ENCODE measurements at regions not wholly inside any gene's neighbourhood (a gene's known extent, or its start where the extent isn't known, plus 50 kb on each side); places are given as distances from the start of the nearest gene placed in this dataset.

DNA sequence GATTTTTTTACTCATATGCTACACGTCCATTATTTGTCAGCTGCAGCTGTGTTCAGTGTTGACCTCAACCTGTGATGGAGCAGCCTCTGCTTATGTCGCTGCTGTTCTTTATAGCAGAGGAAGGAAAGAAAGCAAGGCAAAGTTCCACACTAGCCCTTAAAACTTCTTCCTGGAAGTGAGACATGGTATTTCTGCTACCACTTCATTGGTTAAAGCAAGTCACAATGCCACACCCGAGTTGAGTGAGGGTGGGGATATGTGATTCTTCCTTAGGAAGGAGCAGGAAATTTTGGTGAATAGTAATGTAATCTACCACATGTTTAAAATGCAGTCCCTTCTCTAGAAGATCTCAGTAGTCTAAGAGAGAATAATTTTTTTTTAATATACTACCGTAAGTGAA, 224.8 kb upstream of the DMRT1 start:
- 88% methylated on average over 4 of the region's 4 CpGs for WGBS (ENCODE audit: missing lambda C conversion rate)
- ATAC-seq, result no peak
- ChIA-PET CTCF (interaction anchor here (0.6 to 18.6 kb wide), 7 partner anchors 8 to 1993 kb away, joined by 3 to 371 read pairs (median 3); no protein-coding TSS in a partner anchor), POLR2A (no interaction called here)
- TF ChIP-seq, protein P1, sequence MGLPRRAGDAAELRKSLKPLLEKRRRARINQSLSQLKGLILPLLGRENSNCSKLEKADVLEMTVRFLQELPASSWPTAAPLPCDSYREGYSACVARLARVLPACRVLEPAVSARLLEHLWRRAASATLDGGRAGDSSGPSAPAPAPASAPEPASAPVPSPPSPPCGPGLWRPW (IDR thresholded peaks at IDR 0.05), result no peak
- TF ChIP-seq POLR2AphosphoS2 (conservative IDR thresholded peaks at IDR 0.05; ENCODE audit: low read length) (no peak), ZFP36 (IDR thresholded peaks at IDR 0.05; ENCODE audit: borderline replicate concordance, partially characterized antibody) (no peak), MAFK (IDR thresholded peaks at IDR 0.05; ENCODE audit: partially characterized antibody) (no peak), HEYL (CRISPR knock-in tag; IDR thresholded peaks at IDR 0.05) (no peak), MAZ (IDR thresholded peaks at IDR 0.05; ENCODE audit: borderline replicate concordance, low read depth, low read length) (no peak), SREBF2 (IDR thresholded peaks at IDR 0.05) (no peak), JUNB (IDR thresholded peaks at IDR 0.05) (no peak), POLR2A (IDR thresholded peaks at IDR 0.05; ENCODE audit: low read length) (no peak), EHF (CRISPR knock-in tag; IDR thresholded peaks at IDR 0.05) (no peak), BHLHE40 (IDR thresholded peaks at IDR 0.05; ENCODE audit: low read depth, low read length) (no peak), RARB (CRISPR knock-in tag; IDR thresholded peaks at IDR 0.05) (no peak), TP53 (CRISPR knock-in tag; IDR thresholded peaks at IDR 0.05) (no peak), HOXB5 (CRISPR knock-in tag; IDR thresholded peaks at IDR 0.05) (no peak)
- TF ChIP-seq, protein P2, sequence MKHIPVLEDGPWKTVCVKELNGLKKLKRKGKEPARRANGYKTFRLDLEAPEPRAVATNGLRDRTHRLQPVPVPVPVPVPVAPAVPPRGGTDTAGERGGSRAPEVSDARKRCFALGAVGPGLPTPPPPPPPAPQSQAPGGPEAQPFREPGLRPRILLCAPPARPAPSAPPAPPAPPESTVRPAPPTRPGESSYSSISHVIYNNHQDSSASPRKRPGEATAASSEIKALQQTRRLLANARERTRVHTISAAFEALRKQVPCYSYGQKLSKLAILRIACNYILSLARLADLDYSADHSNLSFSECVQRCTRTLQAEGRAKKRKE (CRISPR knock-in tag; IDR thresholded peaks at IDR 0.05; ENCODE audit: low read depth), result no peak
- TF ChIP-seq, protein P3, sequence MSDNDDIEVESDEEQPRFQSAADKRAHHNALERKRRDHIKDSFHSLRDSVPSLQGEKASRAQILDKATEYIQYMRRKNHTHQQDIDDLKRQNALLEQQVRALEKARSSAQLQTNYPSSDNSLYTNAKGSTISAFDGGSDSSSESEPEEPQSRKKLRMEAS (IDR thresholded peaks at IDR 0.05), result no peak
- peaks cover 6% of the 10 kb centered on the region; the same call in 2 of the 3 replicates for H3K4me1 ChIP-seq
- no peak for FAIRE-seq
- H3K27ac ChIP-seq, result no peak overlapping the region
- no peak for DNase-seq (ENCODE audit: low read depth in 1 of 2, low spot score in 1 of 2)
- no peak overlapping the region for H3K4me2 ChIP-seq
- H3K4me3 ChIP-seq, result no peak overlapping the region
- H3K9me3 ChIP-seq, result no peaks in the 10 kb centered on the region

DNA sequence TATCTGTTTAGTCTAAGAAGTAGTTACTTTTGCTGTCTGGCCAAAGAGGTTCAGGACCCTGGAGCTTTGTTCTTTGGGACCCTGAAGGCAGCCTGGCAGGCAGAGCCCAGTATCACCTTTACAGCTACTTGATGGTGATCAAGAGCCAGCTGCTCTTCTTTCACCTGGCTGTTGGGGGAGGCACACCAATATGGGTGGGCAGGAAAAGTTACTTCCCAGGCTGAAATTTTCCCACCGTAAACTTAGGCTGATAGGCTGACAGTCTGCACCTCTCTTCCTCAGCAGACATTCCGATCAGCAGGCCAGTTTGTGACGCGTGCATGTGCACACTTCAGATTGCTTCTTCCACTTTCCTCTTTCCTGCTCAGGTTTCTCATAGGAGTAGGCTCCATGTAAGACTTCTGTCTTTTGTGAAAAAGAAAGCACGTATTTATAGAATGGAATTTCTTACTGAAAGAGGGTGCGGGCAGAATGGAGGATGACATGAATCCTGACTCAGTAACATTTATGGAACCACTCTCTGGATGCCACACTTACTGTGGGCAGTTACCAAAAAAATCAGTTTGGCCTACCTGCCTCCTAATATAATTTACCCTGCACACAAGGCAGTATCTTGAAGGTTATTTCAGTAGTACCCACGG, 223.9 kb upstream of the DMRT1 start:
- FAIRE-seq, result no peak
- CTCF ChIA-PET, result interaction anchor here (0.6 to 18.6 kb wide), 7 partner anchors 21 to 335 kb away, joined by 3 to 371 read pairs (median 3); no protein-coding TSS in a partner anchor
- H3K9me3 ChIP-seq, result no peaks in the 10 kb centered on the region
- TF ChIP-seq RARB (CRISPR knock-in tag; IDR thresholded peaks at IDR 0.05), result no peak
- TF ChIP-seq ZC3H11A (IDR thresholded peaks at IDR 0.05), result no peak
- WGBS (ENCODE audit: missing lambda C conversion rate), result 97% methylated on average over 7 of the region's 7 CpGs
- no peak for DNase-seq (ENCODE audit: low read depth in 1 of 2, low spot score in 1 of 2)
- H3K4me2 ChIP-seq, result no peak overlapping the region
- H3K4me3 ChIP-seq, result no peak overlapping the region
- H3K27ac ChIP-seq, result no peak overlapping the region
- no peak for ATAC-seq
- peaks cover 6% of the 10 kb centered on the region; the same call in 2 of the 3 replicates for H3K4me1 ChIP-seq
- POLR2A ChIA-PET, result no interaction called here

DNA sequence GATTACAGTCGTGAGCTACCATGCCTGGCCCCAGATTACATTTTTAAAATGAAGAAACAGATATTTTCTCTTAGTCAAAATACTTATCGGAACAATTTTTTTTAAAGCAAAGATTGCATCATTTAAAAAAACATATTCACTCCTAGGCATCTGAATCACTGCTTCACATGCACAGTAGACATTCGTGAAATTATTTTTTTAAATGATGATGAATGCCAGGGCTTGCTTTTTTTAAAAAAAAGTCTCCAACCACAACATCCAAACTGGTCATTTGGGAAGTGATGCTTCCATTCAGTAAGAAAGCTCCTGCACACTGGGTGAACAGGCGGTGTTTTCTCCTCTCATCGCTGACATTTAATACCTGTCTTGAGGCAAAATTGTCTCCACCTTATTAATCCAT, 223.0 kb upstream of the DMRT1 start:
- H3K4me3 ChIP-seq, result no peak overlapping the region
- no peak for FAIRE-seq
- peaks cover 6% of the 10 kb centered on the region; the same call in 2 of the 3 replicates for H3K4me1 ChIP-seq
- no peak for ATAC-seq
- no peak for DNase-seq (ENCODE audit: low read depth in 1 of 2, low spot score in 1 of 2)
- no peak overlapping the region for H3K27ac ChIP-seq
- no peak overlapping the region for H3K4me2 ChIP-seq
- ChIA-PET POLR2A (no interaction called here), CTCF (interaction anchor here (0.7 to 18.6 kb wide), 3 partner anchors 119 to 274 kb away, joined by 3 to 371 read pairs (median 3); no protein-coding TSS in a partner anchor)
- TF ChIP-seq HDAC2 (IDR thresholded peaks at IDR 0.05) (no peak), SREBF2 (IDR thresholded peaks at IDR 0.05) (no peak), BHLHE40 (IDR thresholded peaks at IDR 0.05; ENCODE audit: low read depth, low read length) (no peak)
- TF ChIP-seq, protein P4, sequence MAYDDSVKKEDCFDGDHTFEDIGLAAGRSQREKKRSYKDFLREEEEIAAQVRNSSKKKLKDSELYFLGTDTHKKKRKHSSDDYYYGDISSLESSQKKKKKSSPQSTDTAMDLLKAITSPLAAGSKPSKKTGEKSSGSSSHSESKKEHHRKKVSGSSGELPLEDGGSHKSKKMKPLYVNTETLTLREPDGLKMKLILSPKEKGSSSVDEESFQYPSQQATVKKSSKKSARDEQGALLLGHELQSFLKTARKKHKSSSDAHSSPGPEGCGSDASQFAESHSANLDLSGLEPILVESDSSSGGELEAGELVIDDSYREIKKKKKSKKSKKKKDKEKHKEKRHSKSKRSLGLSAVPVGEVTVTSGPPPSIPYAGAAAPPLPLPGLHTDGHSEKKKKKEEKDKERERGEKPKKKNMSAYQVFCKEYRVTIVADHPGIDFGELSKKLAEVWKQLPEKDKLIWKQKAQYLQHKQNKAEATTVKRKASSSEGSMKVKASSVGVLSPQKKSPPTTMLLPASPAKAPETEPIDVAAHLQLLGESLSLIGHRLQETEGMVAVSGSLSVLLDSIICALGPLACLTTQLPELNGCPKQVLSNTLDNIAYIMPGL (CRISPR knock-in tag; IDR thresholded peaks at IDR 0.05; ENCODE audit: borderline replicate concordance), result no peak
- 90% methylated on average over 5 of the region's 5 CpGs for WGBS (ENCODE audit: missing lambda C conversion rate)
- no peaks in the 10 kb centered on the region for H3K9me3 ChIP-seq

All from A549 (cell line).